ENCODE measurements at regions not wholly inside any gene's neighbourhood (a gene's known extent, or its start where the extent isn't known, plus 50 kb on each side); places are given as distances from the start of the nearest gene placed in this dataset.

GRCh38 chr22:48288376-48288940 lies 1526.0 kb downstream of the TBC1D22A start:
- no peak overlapping the region for H3K27ac Mint-ChIP-seq
- no peaks in the 10 kb centered on the region for H3K9me3 Mint-ChIP-seq
- no peak overlapping the region for H3K4me3 Mint-ChIP-seq
- intact Hi-C loops (cut with micrococcal nuclease): no loop called here
- H3K36me3 Mint-ChIP-seq (ENCODE audit: low read depth): no peaks in the 10 kb centered on the region
- CTCF ChIA-PET: interaction anchor here (0.6 kb wide), 1 partner anchor 204 kb away, joined by 3 read pairs; no protein-coding TSS in a partner anchor
- H3K27me3 Mint-ChIP-seq (ENCODE audit: low read depth): peaks cover 2% of the 10 kb centered on the region
- H3K4me1 Mint-ChIP-seq (ENCODE audit: low read depth): no peaks in the 10 kb centered on the region
- DNase-seq: no peak

- no peaks in the 10 kb centered on the region for H3K4me1 Mint-ChIP-seq (ENCODE audit: low read depth)
- H3K27me3 Mint-ChIP-seq (ENCODE audit: low read depth): peaks cover 2% of the 10 kb centered on the region
- DNase-seq: no peak
- no peaks in the 10 kb centered on the region for H3K36me3 Mint-ChIP-seq (ENCODE audit: low read depth)
- H3K9me3 Mint-ChIP-seq: no peaks in the 10 kb centered on the region
- intact Hi-C loops (cut with micrococcal nuclease): no loop called here
- no peak overlapping the region for H3K4me3 Mint-ChIP-seq
- CTCF ChIA-PET: no interaction called here
- H3K27ac Mint-ChIP-seq: no peak overlapping the region
Measured at GRCh38 chr22:48287031-48287430, 1524.6 kb downstream of the TBC1D22A start.

DNA sequence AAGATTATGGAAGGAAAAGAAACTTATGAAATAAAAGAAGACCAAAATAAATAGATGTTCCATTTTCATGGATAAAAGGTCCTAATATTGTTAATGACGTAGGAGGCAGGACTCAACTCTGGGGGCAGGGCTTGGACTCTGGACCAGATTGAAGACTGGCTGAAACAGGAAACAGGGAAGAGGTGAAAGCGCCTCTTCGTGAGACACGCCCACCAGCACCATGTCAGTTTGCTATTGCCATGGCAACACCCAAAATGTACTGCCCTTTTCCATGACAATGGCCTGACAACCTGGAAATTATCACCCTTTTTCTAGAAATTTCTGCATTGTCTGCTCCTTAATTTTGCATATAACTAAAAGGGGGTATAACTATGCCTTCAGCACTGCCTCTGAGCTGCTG lies 1522.2 kb downstream of the TBC1D22A start:
- Mint-ChIP-seq H3K4me3 (no peak overlapping the region), H3K36me3 (ENCODE audit: low read depth) (no peaks in the 10 kb centered on the region), H3K27me3 (ENCODE audit: low read depth) (peaks cover 15% of the 10 kb centered on the region), H3K4me1 (ENCODE audit: low read depth) (no peaks in the 10 kb centered on the region), H3K27ac (no peak overlapping the region), H3K9me3 (no peaks in the 10 kb centered on the region)
- no peak for DNase-seq
- intact Hi-C loops (cut with micrococcal nuclease): no loop called here
- CTCF ChIA-PET: no interaction called here

DNA sequence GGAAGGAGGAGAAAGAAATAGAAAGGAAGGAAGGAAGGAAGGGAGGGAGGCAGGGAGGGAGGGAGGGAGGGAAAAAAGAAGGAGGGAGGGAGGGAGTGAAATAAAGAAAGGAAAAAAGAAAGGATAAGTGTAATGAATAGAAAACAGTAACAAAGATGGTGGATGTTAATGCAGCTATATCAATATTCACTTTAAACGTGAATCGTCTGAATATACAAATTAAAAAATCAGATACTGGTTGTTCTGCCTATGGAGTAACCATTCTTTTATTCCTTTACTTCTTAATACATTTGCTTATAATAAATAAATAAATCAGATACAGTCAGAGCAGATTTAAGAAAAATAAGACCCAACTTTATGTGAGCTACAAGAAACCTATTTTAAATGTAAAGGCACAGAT lies 1520.4 kb downstream of the TBC1D22A start:
- no peaks in the 10 kb centered on the region for H3K36me3 Mint-ChIP-seq (ENCODE audit: low read depth)
- intact Hi-C loops (cut with micrococcal nuclease): no loop called here
- DNase-seq: no peak
- peaks cover 24% of the 10 kb centered on the region for H3K27me3 Mint-ChIP-seq (ENCODE audit: low read depth)
- H3K4me1 Mint-ChIP-seq (ENCODE audit: low read depth): no peaks in the 10 kb centered on the region
- no peaks in the 10 kb centered on the region for H3K9me3 Mint-ChIP-seq
- CTCF ChIA-PET: no interaction called here
- no peak overlapping the region for H3K27ac Mint-ChIP-seq
- H3K4me3 Mint-ChIP-seq: no peak overlapping the region

GRCh38 chr22:48279461-48279756 lies 1517.0 kb downstream of the TBC1D22A start:
- Mint-ChIP-seq H3K9me3 (no peaks in the 10 kb centered on the region), H3K27ac (no peak overlapping the region), H3K4me1 (ENCODE audit: low read depth) (no peaks in the 10 kb centered on the region), H3K27me3 (ENCODE audit: low read depth) (peaks cover 22% of the 10 kb centered on the region), H3K36me3 (ENCODE audit: low read depth) (no peaks in the 10 kb centered on the region), H3K4me3 (no peak overlapping the region)
- CTCF ChIA-PET: interaction anchor here (0.6 kb wide), 1 partner anchor 704 kb away, joined by 3 read pairs; no protein-coding TSS in a partner anchor
- intact Hi-C loops (cut with micrococcal nuclease): no loop called here
- no peak for DNase-seq

DNA sequence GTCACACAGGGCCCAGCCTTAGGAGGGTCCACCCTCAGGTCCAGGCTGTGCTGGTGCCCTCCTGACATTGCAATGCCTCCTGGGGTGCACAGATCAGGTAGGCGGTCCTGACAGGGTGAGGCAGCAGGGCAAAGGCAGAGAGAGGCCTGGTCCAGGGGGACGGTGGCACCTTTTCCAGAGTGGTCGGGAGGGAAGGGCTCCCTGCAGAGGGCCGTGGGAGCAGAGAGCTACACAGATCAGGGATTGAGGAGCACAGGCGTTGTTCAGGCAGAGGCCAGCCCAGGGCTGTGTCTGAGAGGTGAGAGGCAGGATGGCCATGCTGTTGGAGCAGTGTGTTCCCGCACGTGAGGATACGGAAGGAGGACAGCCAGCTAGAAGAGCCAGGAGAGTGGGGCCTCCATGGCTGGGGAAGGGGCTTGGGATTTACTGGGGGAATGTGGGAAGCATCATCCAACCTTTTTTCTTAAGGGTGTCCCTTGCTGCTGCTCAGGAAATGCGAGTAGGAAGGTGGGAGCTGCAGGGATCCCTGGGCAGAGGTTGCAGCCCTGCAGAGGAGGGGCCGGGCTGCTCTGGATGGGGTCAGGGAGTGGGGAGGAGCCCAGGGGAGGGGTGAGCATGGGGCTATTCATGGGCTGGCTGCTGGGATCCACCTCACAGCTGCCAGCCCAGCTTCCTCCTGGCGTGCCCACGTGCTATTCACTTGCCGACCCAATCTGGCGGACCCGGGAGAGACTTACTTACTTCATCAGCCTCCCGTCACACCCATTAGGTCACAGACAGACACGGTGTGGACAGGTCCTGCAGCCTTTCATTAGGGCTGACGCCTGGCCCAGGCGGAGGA lies 1516.4 kb downstream of the TBC1D22A start:
- H3K27ac Mint-ChIP-seq: no peak overlapping the region
- H3K9me3 Mint-ChIP-seq: no peaks in the 10 kb centered on the region
- CTCF ChIA-PET: interaction anchor here (0.6 kb wide), 1 partner anchor 705 kb away, joined by 3 read pairs; no protein-coding TSS in a partner anchor
- no peaks in the 10 kb centered on the region for H3K36me3 Mint-ChIP-seq (ENCODE audit: low read depth)
- DNase-seq: no peak
- H3K4me1 Mint-ChIP-seq (ENCODE audit: low read depth): no peaks in the 10 kb centered on the region
- peaks cover 25% of the 10 kb centered on the region for H3K27me3 Mint-ChIP-seq (ENCODE audit: low read depth)
- intact Hi-C loops (cut with micrococcal nuclease): no loop called here
- no peak overlapping the region for H3K4me3 Mint-ChIP-seq

DNA sequence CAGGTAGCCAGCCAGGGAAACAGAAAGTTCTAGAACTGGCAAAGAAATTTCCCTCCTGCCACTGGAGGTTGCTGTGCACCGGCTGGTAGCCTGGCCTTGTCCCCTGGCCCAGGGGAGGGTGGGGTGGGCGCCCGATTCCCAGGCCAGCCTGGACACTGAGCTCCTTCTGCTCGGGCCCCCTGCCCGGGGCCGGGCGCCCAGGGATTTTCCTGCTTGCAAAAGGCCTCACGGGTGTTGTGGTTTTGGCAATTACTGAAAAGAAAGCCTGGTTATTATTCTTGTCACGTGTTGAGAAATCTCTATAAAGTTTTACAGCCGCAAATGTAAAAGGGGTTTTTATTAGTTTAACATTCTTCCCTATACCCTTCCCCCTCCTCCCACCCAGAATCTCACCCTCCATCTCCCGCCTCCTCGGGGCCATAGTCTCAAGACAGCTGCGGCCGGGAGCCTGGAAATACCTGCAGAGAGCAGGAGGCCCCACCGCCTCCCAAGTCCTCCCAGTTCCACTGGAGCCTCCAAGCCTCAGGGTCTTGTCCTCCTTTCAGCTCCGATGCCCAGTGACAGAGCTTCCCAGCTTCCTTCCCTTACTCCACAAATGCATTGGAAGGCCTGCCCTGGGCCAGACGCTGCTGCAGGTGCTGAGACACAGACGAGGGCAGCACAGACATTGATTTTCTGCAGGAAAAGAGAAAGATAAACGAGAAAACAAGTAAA lies 1515.6 kb downstream of the TBC1D22A start:
- intact Hi-C loops (cut with micrococcal nuclease): no loop called here
- H3K4me3 Mint-ChIP-seq: no peak overlapping the region
- no peaks in the 10 kb centered on the region for H3K9me3 Mint-ChIP-seq

DNA sequence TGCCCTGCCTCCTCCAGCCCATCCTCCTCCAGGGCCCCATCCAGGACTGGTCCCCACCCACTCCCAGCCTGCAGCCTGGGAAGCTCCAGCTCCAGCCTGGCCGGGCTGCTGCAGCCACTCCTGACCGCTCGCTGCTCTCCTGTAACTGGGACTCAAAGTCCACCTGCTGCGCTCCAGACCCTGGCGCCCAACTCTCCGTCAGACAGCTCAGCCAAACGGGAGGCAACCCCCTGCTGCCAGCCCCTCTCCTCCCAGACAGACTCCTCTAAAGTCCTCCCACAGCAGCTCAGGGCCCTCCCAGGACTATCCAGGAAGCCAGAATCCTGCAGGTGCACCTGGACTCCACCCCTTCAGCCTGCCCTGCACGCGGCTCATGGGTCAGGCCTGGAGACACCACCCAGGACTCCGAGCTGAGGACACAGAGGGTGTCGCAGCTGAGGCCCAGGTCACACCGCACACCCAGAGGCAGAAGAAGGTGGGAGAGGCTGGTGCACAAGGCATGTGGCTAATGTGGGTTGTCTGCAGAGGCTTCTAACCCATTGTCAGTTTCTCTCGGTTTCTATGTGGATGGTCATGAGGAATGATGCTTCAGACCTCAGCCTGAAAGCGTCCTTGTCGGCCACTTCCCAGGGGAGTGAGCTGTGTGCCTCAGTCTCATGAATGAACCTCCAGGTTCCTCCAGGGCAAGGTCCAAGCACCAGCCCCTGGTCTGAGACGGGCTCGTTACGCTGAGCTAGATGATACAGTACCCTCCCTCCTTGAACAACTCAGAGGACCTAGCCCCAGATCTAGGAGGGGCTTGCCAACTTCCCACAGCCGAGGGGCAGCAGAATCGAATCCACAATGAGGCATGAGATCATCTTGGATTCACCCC lies 1514.8 kb downstream of the TBC1D22A start:
- H3K4me1 Mint-ChIP-seq (ENCODE audit: low read depth): no peaks in the 10 kb centered on the region
- intact Hi-C loops (cut with micrococcal nuclease): no loop called here
- DNase-seq: no peak
- no peak overlapping the region for H3K4me3 Mint-ChIP-seq
- CTCF ChIA-PET: no interaction called here
- H3K36me3 Mint-ChIP-seq (ENCODE audit: low read depth): no peaks in the 10 kb centered on the region
- no peaks in the 10 kb centered on the region for H3K9me3 Mint-ChIP-seq
- H3K27ac Mint-ChIP-seq: no peak overlapping the region
- H3K27me3 Mint-ChIP-seq (ENCODE audit: low read depth): peaks cover 30% of the 10 kb centered on the region

More for the DNA sequence above, 1515.6 kb downstream of the TBC1D22A start:
- no peak overlapping the region for H3K27ac Mint-ChIP-seq
- no peak for DNase-seq
- no peaks in the 10 kb centered on the region for H3K4me1 Mint-ChIP-seq (ENCODE audit: low read depth)
- no peaks in the 10 kb centered on the region for H3K36me3 Mint-ChIP-seq (ENCODE audit: low read depth)
- CTCF ChIA-PET: no interaction called here
- H3K27me3 Mint-ChIP-seq (ENCODE audit: low read depth): peaks cover 25% of the 10 kb centered on the region

DNA sequence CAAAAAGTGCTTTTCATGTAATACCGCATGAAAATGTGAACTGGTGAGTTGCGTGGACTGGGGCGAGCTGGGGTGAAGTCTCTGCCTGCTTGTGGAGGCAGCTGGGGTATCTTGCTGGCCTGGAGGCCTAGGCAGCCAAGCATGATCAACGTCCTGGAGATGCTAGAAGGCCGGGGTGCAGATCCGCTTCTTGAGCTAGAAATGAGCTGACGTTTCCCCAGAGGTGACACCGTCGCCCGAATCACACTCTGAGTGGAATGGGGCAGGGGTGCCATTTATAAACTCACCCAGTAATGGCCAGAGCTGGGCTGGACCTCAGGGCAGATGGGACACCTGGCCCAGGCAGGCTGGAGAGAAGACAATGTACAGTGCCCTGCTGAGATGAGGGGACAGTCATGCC lies 1513.0 kb downstream of the TBC1D22A start:
- Mint-ChIP-seq H3K36me3 (ENCODE audit: low read depth) (no peaks in the 10 kb centered on the region), H3K9me3 (no peaks in the 10 kb centered on the region), H3K27ac (no peak overlapping the region), H3K27me3 (ENCODE audit: low read depth) (peaks cover 23% of the 10 kb centered on the region), H3K4me1 (ENCODE audit: low read depth) (no peaks in the 10 kb centered on the region), H3K4me3 (no peak overlapping the region)
- intact Hi-C loops (cut with micrococcal nuclease): no loop called here
- DNase-seq: no peak
- CTCF ChIA-PET: no interaction called here

DNA sequence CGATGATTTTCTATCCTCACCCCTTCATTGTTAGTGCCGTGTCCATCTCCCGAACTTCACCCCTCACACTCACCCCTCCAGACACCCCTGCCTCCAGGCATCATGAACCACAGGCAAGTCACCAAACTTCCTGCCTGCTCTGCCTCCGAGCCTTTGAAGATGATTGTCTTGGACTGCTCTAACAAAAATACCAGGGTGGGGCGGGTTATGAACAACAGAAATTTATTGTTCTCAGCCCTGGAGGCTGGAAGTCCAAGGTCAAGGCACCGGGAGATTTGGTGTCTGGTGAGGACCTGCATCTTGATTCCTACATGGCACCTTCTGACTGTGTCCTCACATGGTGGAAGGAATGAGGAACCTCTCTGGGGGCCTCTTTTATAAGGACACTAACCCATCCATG lies 1508.3 kb downstream of the TBC1D22A start:
- intact Hi-C loops (cut with micrococcal nuclease): no loop called here
- peaks cover 15% of the 10 kb centered on the region for H3K27me3 Mint-ChIP-seq (ENCODE audit: low read depth)
- no peaks in the 10 kb centered on the region for H3K9me3 Mint-ChIP-seq
- H3K4me1 Mint-ChIP-seq (ENCODE audit: low read depth): no peaks in the 10 kb centered on the region
- no peaks in the 10 kb centered on the region for H3K36me3 Mint-ChIP-seq (ENCODE audit: low read depth)
- no peak overlapping the region for H3K4me3 Mint-ChIP-seq
- CTCF ChIA-PET: no interaction called here
- no peak for DNase-seq
- H3K27ac Mint-ChIP-seq: no peak overlapping the region

GRCh38 chr22:48268771-48269552 lies 1506.5 kb downstream of the TBC1D22A start:
- no peaks in the 10 kb centered on the region for H3K9me3 Mint-ChIP-seq
- DNase-seq: no peak
- H3K4me1 Mint-ChIP-seq (ENCODE audit: low read depth): no peaks in the 10 kb centered on the region
- peaks cover 13% of the 10 kb centered on the region for H3K27me3 Mint-ChIP-seq (ENCODE audit: low read depth)
- intact Hi-C loops (cut with micrococcal nuclease): no loop called here
- CTCF ChIA-PET: no interaction called here
- no peak overlapping the region for H3K27ac Mint-ChIP-seq
- no peaks in the 10 kb centered on the region for H3K36me3 Mint-ChIP-seq (ENCODE audit: low read depth)
- H3K4me3 Mint-ChIP-seq: no peak overlapping the region

DNA sequence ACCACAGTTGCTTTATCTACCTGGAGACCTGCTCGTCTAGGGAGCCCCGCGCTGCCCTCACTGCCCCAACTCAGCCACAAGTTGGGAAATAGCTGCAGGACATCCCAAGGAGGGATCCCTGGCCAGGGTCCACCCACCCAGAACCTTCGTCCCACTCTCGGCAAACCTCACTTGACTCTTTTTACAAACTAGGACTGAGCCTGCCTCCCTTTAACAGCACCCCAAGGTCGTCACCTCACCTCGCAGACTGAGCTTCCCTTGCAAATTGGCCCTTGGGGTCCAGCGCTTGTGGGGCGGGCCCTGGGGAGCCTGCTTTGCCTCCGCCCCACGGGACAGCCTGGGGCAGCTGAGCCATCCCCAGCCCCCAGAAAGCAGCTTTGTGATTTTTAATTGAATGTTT lies 1505.8 kb downstream of the TBC1D22A start:
- CTCF ChIA-PET: no interaction called here

More for the DNA sequence above, 1505.8 kb downstream of the TBC1D22A start:
- intact Hi-C loops (cut with micrococcal nuclease): no loop called here
- Mint-ChIP-seq H3K36me3 (ENCODE audit: low read depth) (no peaks in the 10 kb centered on the region), H3K4me3 (no peak overlapping the region), H3K27me3 (ENCODE audit: low read depth) (peaks cover 12% of the 10 kb centered on the region), H3K27ac (no peak overlapping the region), H3K9me3 (no peaks in the 10 kb centered on the region), H3K4me1 (ENCODE audit: low read depth) (no peaks in the 10 kb centered on the region)
- DNase-seq: no peak

All from activated naive CD4-positive, alpha-beta T cell treated with anti-CD3 and anti-CD28 coated beads for 36 hours (primary cell).